NCI-H2196 (cell line): ENCODE measurements at regions not wholly inside any gene's neighbourhood (a gene's known extent, or its start where the extent isn't known, plus 50 kb on each side); places are given as distances from the start of the nearest gene placed in this dataset.
A peak's percentile ranks its signal among the peaks of the same experiment; 100 is the strongest.
"Not testable (repeated sequence)": the region's sequence is repeated elsewhere in the genome, so short reads cannot be mapped to it uniquely, and the experiment has no call there.

Experiments used
- DNase-seq: peaks from one replicate; lab custom pipeline; 2025; ENCODE audit not compliant: unreplicated experiment; lab: John Stamatoyannopoulos, UW

GRCh38 chr1:95582191-95582590, 348.2 kb downstream of the RWDD3 start:
- no peak for DNase-seq

GRCh38 chr1:95582746-95583145, 348.7 kb downstream of the RWDD3 start:
- no peak for DNase-seq

- DNase-seq = no peak
Measured at GRCh38 chr1:95583661-95584210, 349.7 kb downstream of the RWDD3 start.

- DNase-seq = no peak
Measured at GRCh38 chr1:95584315-95584714, 350.3 kb downstream of the RWDD3 start.

- no peak for DNase-seq
Measured at GRCh38 chr1:95604771-95605170, 370.8 kb downstream of the RWDD3 start.

- no peak for DNase-seq
Measured at GRCh38 chr1:95614197-95614596, 380.2 kb downstream of the RWDD3 start.

GRCh38 chr1:95615421-95615820, 381.4 kb downstream of the RWDD3 start:
- DNase-seq = no peak

GRCh38 chr1:95620076-95620475, 386.1 kb downstream of the RWDD3 start:
- no peak for DNase-seq

- DNase-seq = no peak
Measured at GRCh38 chr1:95622609-95623008, 388.6 kb downstream of the RWDD3 start.

- no peak for DNase-seq
Measured at GRCh38 chr1:95625224-95625623, 391.2 kb downstream of the RWDD3 start.

- DNase-seq = no peak
Measured at GRCh38 chr1:95627244-95627643, 393.2 kb downstream of the RWDD3 start.

GRCh38 chr1:95631695-95632094, 397.7 kb downstream of the RWDD3 start:
- no peak for DNase-seq

GRCh38 chr1:95635811-95636210, 401.8 kb downstream of the RWDD3 start:
- no peak for DNase-seq

- DNase-seq = no peak
Measured at GRCh38 chr1:95636897-95637296, 402.9 kb downstream of the RWDD3 start.

- DNase-seq = peak; percentile 34
Measured at GRCh38 chr1:95640746-95641145, 406.7 kb downstream of the RWDD3 start.

GRCh38 chr1:95641386-95641785, 407.4 kb downstream of the RWDD3 start:
- no peak for DNase-seq

- DNase-seq = no peak
Measured at GRCh38 chr1:95642035-95642434, 408.0 kb downstream of the RWDD3 start.

- no peak for DNase-seq
Measured at GRCh38 chr1:95643071-95643470, 409.1 kb downstream of the RWDD3 start.

- not testable (repeated sequence) for DNase-seq
Measured at GRCh38 chr1:95645126-95645525, 411.1 kb downstream of the RWDD3 start.

GRCh38 chr1:95650631-95651030, 416.6 kb downstream of the RWDD3 start:
- no peak for DNase-seq

GRCh38 chr1:95652423-95652965, 418.5 kb downstream of the RWDD3 start:
- DNase-seq = no peak

GRCh38 chr1:95653618-95654017, 419.6 kb downstream of the RWDD3 start:
- no peak for DNase-seq

- no peak for DNase-seq
Measured at GRCh38 chr1:95655321-95656020, 421.5 kb downstream of the RWDD3 start.
